ENCODE measurements at regions not wholly inside any gene's neighbourhood (a gene's known extent, or its start where the extent isn't known, plus 50 kb on each side); places are given as distances from the start of the nearest gene placed in this dataset.

DNA sequence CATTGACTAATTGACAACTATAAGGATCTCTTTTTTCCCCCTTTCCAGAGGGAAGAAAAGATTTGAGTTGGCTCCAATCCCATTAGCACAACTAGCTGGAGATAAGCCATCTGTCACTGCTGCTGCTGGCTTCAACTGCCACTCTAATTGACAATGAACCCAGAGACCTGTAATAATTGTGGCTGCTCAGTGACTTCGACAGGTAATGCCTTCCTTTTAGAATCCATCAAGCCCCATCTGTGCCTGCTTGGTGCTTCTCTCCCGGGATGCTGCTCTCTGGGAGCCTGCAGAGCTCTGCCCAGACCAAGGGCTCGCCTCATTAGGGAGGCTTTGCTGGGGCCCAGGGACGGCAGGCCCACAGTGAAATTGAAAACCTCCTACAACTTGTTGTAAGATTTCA is 376.7 kb upstream of the SOX11 start:
- TF ChIP-seq CTCF (IDR thresholded peaks at IDR 0.05 in 2 of 3, conservative IDR thresholded peaks at IDR 0.05 in 1 of 3; ENCODE audit: control insufficient read depth in 2 of 3, extremely low read depth in 1 of 3, insufficient read depth in 1 of 3, low read depth in 3 of 3, low read length in 3 of 3) (no peak), ZNF207 (IDR thresholded peaks at IDR 0.05; ENCODE audit: borderline replicate concordance) (no peak), POLR2A (IDR thresholded peaks at IDR 0.05; ENCODE audit: low read depth, low read length) (no peak), CBX5 (IDR thresholded peaks at IDR 0.05; ENCODE audit: low read depth) (no peak)

Measured in GM12878 (cell line).